ENCODE measurements at regions not wholly inside any gene's neighbourhood (a gene's known extent, or its start where the extent isn't known, plus 50 kb on each side); places are given as distances from the start of the nearest gene placed in this dataset.

DNA sequence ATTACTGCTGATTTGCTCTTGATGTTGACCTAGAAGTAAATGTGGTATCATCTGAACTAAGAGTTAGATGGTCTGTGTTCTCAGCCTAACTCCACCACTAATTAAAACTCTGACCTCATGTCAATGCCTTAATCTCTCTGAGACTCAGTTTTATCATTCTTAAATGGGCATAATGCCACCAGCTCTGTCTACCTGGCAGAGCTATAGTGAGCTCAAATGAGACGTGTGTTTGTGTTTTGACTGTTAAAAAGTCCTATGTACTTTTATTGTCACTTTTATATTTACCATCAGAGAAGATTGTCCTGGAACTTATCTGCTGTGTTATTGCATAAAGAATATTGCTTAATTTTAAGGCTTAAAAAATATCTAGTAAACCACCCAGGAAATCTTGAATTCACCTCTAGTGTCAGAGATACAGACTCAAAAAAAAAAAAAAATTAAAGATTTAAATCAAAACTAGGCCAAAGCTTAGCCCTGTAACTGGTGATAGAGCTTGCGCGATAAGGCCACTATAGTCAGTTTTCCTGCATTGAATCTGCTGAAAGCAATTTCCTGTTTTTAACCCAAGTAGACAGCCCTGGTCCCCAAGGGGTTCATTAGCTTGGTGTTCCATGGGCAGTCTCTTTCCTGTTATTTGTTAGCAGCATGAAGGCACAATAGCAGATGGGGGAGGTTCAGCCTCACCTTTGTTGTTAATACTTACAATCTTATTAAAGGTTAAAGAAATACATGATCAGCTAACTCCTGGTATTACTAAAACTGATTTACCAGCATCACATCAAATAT, 261.8 kb downstream of the ATP23 start:
- Histone ChIP-seq H3K36me3 (replicated peaks; ENCODE audit: low read depth, low read length) (no peaks in the 10 kb centered on the region), H3K9me3 (ENCODE audit: insufficient read depth, low read length) (no peaks in the 10 kb centered on the region), H3K9ac (ENCODE audit: low read length) (no peak overlapping the region), H3K27ac (ENCODE audit: low read length) (no peak overlapping the region), H3K4me3 (ENCODE audit: low read length) (no peak overlapping the region), H3K4me1 (ENCODE audit: low read length) (no peaks in the 10 kb centered on the region), H3K79me2 (ENCODE audit: low read length) (no peaks in the 10 kb centered on the region), H3K27me3 (ENCODE audit: low read depth, low read length) (no peaks in the 10 kb centered on the region), H2AFZ (ENCODE audit: low read depth, low read length) (no peak overlapping the region), H3K4me2 (ENCODE audit: low read length) (no peak overlapping the region), H4K20me1 (ENCODE audit: insufficient read depth, low read length) (no peaks in the 10 kb centered on the region)
- TF ChIP-seq EZH2phosphoT487 (IDR thresholded peaks at IDR 0.05; ENCODE audit: low read depth), result no peak
- TF ChIP-seq, protein P1, sequence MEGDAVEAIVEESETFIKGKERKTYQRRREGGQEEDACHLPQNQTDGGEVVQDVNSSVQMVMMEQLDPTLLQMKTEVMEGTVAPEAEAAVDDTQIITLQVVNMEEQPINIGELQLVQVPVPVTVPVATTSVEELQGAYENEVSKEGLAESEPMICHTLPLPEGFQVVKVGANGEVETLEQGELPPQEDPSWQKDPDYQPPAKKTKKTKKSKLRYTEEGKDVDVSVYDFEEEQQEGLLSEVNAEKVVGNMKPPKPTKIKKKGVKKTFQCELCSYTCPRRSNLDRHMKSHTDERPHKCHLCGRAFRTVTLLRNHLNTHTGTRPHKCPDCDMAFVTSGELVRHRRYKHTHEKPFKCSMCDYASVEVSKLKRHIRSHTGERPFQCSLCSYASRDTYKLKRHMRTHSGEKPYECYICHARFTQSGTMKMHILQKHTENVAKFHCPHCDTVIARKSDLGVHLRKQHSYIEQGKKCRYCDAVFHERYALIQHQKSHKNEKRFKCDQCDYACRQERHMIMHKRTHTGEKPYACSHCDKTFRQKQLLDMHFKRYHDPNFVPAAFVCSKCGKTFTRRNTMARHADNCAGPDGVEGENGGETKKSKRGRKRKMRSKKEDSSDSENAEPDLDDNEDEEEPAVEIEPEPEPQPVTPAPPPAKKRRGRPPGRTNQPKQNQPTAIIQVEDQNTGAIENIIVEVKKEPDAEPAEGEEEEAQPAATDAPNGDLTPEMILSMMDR (IDR thresholded peaks at IDR 0.05; ENCODE audit: low read depth, low read length), result no peak

DNA sequence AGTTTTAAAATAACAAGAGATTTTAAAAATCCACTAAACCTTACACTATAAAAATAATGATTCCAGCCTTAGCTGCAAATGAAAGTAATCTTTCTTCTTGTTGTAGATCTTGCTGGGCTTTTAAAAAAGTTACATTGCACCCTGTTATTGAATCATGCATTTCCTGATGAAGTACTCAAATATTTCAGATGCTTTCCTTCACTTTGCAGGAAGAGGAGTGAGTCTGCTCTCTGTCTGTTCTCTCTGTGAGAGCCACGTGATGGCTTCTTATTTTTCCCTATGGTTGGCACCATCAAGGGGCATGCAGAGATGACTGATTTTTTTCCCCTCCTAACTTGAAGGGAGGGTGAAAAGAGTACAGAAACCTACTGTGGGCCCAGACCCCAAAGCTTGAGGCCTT, 262.7 kb downstream of the ATP23 start:
- no peak overlapping the region for H3K4me3 ChIP-seq (ENCODE audit: low read length)
- H3K9ac ChIP-seq (ENCODE audit: low read length), result no peak overlapping the region
- no peaks in the 10 kb centered on the region for H3K79me2 ChIP-seq (ENCODE audit: low read length)
- H3K9me3 ChIP-seq (ENCODE audit: insufficient read depth, low read length), result no peaks in the 10 kb centered on the region
- H4K20me1 ChIP-seq (ENCODE audit: insufficient read depth, low read length), result no peaks in the 10 kb centered on the region
- no peaks in the 10 kb centered on the region for H3K36me3 ChIP-seq (replicated peaks; ENCODE audit: low read depth, low read length)
- no peaks in the 10 kb centered on the region for H3K4me1 ChIP-seq (ENCODE audit: low read length)
- no peak overlapping the region for H2AFZ ChIP-seq (ENCODE audit: low read depth, low read length)
- H3K27ac ChIP-seq (ENCODE audit: low read length), result no peak overlapping the region
- no peak for TF ChIP-seq EZH2phosphoT487 (IDR thresholded peaks at IDR 0.05; ENCODE audit: low read depth)
- TF ChIP-seq, protein P1 (IDR thresholded peaks at IDR 0.05; ENCODE audit: low read depth, low read length), result no peak
- H3K27me3 ChIP-seq (ENCODE audit: low read depth, low read length), result no peaks in the 10 kb centered on the region
- no peak overlapping the region for H3K4me2 ChIP-seq (ENCODE audit: low read length)

DNA sequence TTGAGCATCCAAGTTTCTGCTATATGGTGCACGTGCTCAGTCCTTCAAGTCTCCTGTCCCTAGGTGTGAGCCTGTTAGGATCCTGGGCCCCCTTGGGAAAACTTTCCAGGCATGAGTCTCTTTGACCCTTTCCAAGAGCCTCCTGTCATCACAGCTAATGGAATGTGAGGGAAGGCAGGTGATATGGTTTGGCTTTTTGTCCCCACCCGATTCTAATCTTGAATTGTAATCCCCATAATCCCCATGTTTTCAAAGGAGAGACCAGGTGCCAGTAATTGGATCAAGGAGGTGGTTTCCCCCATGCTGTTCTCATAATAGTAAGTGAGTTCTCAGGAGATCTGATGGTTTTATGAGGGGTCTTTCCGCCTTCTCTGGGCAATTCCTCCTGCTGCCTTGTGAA, 265.5 kb downstream of the ATP23 start:
- Histone ChIP-seq H4K20me1 (ENCODE audit: insufficient read depth, low read length) (no peaks in the 10 kb centered on the region), H3K9ac (ENCODE audit: low read length) (no peak overlapping the region), H2AFZ (ENCODE audit: low read depth, low read length) (no peak overlapping the region), H3K4me3 (ENCODE audit: low read length) (no peak overlapping the region), H3K27ac (ENCODE audit: low read length) (no peak overlapping the region), H3K4me1 (ENCODE audit: low read length) (no peaks in the 10 kb centered on the region), H3K79me2 (ENCODE audit: low read length) (no peaks in the 10 kb centered on the region), H3K36me3 (replicated peaks; ENCODE audit: low read depth, low read length) (no peaks in the 10 kb centered on the region), H3K9me3 (ENCODE audit: insufficient read depth, low read length) (no peaks in the 10 kb centered on the region), H3K27me3 (ENCODE audit: low read depth, low read length) (no peaks in the 10 kb centered on the region), H3K4me2 (ENCODE audit: low read length) (no peak overlapping the region)
- TF ChIP-seq, protein P1 (IDR thresholded peaks at IDR 0.05; ENCODE audit: low read depth, low read length), result no peak
- TF ChIP-seq EZH2phosphoT487 (IDR thresholded peaks at IDR 0.05; ENCODE audit: low read depth), result no peak

DNA sequence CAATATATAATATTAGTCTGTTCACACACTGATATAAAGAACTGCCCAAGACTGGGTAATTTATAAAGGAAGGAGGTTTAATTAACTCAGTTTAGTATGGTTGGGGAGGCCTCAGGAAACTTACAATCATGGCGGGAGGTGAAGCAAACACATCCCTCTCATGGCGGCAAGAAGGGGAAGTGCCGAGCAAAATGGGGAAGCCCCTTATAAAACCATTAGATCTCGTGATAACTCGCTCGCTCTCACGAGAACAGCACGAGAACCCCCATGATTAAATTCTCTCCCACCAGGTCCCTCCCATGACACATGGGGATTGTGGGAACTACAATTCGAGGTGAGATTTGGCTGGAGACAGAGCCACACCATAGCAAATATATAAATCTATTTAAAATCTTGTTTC, 269.8 kb downstream of the ATP23 start:
- Histone ChIP-seq H3K27me3 (ENCODE audit: low read depth, low read length) (no peaks in the 10 kb centered on the region), H3K36me3 (replicated peaks; ENCODE audit: low read depth, low read length) (no peaks in the 10 kb centered on the region), H2AFZ (ENCODE audit: low read depth, low read length) (no peak overlapping the region), H3K4me1 (ENCODE audit: low read length) (no peaks in the 10 kb centered on the region), H3K9me3 (ENCODE audit: insufficient read depth, low read length) (no peaks in the 10 kb centered on the region), H3K79me2 (ENCODE audit: low read length) (no peaks in the 10 kb centered on the region), H4K20me1 (ENCODE audit: insufficient read depth, low read length) (no peaks in the 10 kb centered on the region), H3K9ac (ENCODE audit: low read length) (no peak overlapping the region), H3K4me3 (ENCODE audit: low read length) (no peak overlapping the region), H3K4me2 (ENCODE audit: low read length) (no peak overlapping the region), H3K27ac (ENCODE audit: low read length) (no peak overlapping the region)
- TF ChIP-seq, protein P1 (IDR thresholded peaks at IDR 0.05; ENCODE audit: low read depth, low read length), result no peak
- TF ChIP-seq EZH2phosphoT487 (IDR thresholded peaks at IDR 0.05; ENCODE audit: low read depth), result no peak
